ENCODE measurements at regions not wholly inside any gene's neighbourhood (a gene's known extent, or its start where the extent isn't known, plus 50 kb on each side); places are given as distances from the start of the nearest gene placed in this dataset.

- TF ChIP-seq FOXJ3 (CRISPR knock-in tag; IDR thresholded peaks at IDR 0.05; ENCODE audit: borderline replicate concordance) (no peak), CTCF (IDR thresholded peaks at IDR 0.05) (no peak), MAX (CRISPR knock-in tag; IDR thresholded peaks at IDR 0.05) (no peak)
Observed at GRCh38 chr4:12761694-12762093, 722.4 kb downstream of the RAB28 start.
